Activated CD4-positive, CD25-positive, alpha-beta regulatory T cell treated with anti-CD3 and anti-CD28 coated beads, Interleukin-2, amount 50 U/mL, for 24 hours (primary cell): ENCODE measurements at regions not wholly inside any gene's neighbourhood (a gene's known extent, or its start where the extent isn't known, plus 50 kb on each side); places are given as distances from the start of the nearest gene placed in this dataset.
A peak's percentile ranks its signal among the peaks of the same experiment; 100 is the strongest.
"Not testable (repeated sequence)": the region's sequence is repeated elsewhere in the genome, so short reads cannot be mapped to it uniquely, and the experiment has no call there.

Experiments used
- ATAC-seq, 2 donors: fragments of 150-1000 bp; cut with Tn5 transposase; one replicate each; pipeline ENCODE4 v1.10.0; 2021; ENCODE audit warnings: mild to moderate bottlenecking in 1 of 2, moderate library complexity in 1 of 2

DNA sequence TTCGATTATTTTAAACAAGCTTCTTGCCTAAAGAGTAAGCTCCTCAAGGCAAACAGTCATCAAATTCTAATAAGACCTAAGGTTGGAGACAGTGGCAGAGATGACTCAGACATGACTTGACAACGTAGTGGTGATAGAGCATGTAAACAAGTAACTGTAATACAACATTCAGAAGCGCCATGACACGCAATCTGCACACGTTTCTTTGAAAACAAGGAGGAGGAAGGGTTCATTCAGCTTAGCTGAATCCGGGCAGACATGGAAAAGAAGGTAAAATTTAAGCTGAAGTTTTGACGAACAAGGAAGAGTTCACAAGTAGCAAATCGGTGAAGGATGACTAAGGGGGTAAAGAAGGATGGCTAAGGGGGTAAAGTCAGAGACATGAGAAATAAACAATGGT, 152.4 kb upstream of the ZC3H12C start:
- peak; percentile 61 to 79 for ATAC-seq

DNA sequence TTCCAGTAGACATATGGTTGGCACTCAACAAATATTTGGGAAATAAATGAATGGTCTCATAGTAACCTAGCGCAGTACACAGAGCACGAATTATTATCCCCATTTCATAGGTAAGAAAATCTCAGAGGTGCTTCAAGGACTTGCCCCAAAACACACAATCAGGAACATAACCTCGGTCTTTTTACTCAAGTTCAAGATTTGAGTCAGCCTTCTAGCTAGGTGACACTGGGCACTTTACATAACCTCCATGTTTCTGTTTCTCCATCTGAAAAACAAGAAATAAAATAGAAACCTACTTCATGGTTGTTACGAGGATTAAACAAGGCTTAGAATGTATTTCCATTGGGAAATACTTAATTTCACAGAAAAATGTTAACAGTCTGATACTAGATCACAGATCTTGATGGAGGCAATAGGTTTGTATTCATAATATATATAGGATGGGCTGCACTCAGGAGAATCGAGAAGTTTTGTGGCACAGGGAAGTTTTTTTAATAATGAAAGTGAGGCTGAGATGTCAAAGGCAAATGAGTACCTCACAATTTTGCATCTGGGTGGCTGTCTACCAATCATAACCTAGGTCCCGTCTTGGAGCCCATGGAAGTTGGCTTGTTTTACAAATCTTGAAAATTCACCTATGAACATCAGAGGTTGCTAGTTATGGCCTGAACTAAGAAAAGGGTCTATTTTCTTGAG, 147.4 kb upstream of the ZC3H12C start:
- peak; percentile 12 to 36 for ATAC-seq

DNA sequence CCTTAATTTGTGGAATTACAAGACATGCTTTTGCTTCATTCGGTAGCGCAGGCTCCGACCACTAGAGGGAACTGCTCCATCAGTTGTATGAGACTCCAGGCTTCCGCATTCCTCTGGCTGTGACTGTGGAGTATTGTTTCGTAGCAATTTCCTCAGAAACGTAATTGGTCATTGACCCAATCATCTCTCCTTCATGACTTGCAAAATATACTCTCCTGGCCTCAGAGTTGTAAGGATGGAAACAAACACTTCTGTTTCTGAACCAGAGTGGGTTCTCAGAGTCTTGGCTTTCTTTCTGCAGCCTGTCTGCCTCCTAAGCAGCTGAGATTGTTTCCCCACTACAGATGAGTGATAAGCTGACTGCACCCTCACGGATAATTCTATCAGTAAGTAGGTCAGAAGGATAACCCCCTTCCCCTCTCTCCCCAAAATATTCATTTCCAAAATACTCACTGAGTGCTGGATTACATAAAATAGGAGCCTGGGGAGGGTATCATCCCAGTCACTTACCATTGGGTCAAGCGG, 146.8 kb upstream of the ZC3H12C start:
- peak; percentile 83 to 87 for ATAC-seq

DNA sequence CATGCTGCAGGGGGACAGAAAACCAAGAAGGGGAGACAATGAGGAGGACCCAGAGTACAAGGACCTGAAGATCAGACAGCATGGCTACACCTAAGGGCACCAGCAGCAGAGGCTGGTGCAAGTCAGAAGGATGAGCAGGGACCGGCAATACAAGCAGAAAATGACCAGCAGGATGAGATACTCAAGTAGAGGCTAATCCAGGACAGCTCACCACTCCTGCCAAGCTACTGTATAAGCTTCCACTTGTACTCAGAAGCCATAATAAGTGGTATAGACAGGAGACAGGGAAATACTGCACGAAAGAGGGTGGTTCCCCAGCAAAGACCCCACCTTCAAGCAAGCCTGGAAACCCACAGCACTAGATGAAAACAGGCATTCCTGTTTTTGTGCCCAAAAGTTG, 138.7 kb upstream of the ZC3H12C start:
- no peak for ATAC-seq

DNA sequence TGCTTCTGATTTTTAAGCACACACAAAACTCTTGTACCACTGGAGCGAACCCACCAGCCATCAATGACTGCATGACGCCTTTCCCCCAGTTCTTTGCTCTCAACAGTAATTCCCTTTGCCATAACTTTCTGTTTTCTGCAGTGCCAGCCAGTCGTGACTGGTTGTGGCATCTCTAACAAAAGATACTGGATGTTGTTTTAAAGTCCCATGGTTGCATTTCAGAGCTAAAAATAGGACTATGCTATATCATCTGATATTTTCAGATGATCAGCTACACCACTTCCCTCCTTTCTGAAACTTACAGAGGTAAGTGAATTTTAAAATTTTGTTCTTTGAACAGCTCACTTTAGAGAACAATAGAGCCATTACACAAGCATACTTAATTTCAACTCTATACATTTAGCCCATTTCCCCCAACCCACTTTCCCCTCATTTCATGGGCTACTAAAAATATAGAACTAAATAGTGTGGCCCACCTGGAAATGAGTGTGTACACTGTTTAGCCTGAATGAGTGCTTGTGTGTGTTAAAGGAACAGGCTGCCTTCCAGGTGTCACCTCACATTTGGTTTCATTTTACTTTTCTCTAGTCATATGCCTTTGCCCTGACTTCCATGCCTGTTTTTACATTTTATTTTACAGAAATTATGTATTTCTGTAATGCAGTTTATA, 136.9 kb upstream of the ZC3H12C start:
- peak in 1 of 2 donors; percentile 30 for ATAC-seq

DNA sequence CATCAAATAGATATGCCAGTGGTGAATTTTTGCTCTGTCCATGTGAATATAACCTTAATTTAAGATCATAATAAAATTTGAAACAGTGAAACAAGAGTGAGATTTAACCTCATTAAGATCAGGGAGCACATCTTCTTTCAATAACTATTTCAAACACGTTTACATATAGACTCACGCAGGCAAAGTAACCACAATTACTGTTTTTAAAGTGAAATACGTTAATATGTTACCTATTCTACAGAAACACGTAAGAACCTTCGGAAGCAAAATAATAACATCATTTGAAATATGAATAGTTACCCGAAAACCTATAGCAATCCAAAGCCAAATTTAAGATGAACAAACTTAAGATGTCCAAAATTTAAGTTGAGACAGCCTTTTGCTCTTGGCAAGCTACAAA, 136.2 kb upstream of the ZC3H12C start:
- ATAC-seq = no peak

DNA sequence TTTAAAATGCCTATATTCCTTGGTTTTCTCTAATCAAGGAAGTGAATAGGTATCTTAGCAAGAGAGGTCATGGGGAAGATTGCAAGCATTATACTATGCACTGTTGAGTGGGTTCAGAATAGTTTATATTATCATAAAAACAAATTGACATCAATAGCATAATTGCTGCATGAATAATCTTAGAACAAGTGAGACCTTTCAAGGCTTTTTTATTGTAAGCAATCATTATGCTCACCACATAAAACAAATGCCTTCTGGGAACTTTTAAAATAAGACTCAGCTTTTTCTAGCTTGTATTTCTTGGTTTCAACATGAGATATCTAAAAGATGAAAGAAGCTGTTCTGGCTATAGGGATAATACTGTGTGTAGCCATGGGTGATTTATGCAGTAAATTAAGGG, 135.6 kb upstream of the ZC3H12C start:
- ATAC-seq = no peak

DNA sequence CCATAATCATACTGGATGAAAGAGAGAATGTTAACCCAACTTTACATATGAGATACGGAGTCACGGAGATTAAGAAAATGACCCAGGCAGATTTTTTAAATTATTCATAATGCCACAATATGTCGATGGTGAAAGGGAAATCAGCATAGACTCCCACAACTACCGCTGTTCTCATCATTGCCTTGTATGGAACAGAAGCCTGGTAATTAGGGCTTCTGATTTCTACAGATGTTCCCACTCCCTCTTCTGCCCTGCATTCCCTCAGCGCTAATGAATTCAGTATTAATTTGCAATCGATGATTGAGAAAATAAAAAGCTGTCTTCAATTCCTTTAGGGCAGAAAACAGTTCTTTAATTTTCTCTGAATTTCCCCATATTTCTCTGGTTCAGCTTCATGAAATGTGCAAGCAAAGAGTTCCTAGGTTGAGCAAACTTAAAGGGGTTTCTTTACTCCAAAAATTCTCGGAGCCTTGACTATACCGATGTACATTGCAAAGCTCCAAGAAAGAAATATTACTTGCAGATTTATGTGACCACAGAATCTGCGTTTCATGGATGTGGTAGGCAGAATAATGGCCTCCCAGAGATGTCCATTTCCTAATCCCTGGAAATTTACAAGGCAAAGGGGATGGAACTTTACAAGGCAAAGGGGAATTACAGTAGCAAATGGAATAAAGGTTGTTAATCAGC, 134.9 kb upstream of the ZC3H12C start:
- ATAC-seq = no peak

DNA sequence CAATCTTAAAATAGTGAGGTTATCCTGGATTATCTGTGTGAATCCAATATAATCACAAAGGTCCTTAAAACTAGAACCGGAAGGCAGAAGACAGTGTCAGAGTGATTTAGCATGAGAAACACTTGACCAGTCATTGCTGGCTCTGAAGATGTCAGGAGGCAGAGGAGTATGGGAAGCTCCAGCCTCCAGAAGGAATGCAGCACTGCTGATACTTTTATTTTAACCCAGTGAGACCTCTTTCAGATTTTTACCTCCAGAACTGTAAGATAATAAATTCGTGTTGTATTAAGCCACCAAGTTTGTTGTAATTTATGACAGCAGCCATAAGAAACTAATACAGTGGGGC, 134.4 kb upstream of the ZC3H12C start:
- no peak for ATAC-seq

DNA sequence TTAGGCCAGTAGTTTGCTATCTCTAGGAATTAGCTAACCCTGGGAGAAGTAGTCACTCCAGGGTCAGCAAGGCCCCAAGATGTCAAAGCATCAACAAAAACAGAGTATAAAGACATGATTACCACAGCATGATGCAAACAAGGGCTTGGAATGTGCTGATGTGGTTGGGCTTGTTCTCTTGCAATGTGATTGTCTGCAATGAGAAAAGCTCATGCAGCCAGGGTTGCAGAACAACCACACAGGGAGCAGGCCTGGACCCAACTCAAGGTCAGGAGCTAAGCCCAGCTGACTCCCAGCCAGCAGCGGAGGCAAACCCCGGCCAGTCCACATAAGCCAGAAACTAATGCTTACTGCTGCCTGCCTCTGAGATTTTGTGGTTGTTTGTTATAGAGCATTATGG, 132.4 kb upstream of the ZC3H12C start:
- no peak for ATAC-seq

- ATAC-seq = no peak
Observed at GRCh38 chr11:109961261-109961660, 131.9 kb upstream of the ZC3H12C start.

DNA sequence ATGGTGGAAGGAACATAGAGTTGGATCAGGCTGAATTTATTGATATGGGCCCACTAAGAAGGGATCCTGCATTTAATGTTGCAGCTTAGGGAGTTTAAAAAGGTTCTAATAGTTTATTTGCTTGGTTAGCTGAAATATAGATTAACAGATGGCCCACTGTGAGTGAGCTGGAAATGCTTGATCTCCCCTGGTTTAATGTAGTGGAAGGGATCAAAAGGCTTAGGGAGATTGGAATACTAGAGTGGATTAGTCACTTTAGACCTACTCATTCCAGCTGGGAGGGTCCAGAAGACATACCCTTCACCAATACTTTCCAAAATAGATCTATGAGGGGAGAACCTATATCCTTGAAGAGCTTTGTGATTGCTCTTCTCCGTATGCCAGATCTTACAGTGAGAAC, 130.1 kb upstream of the ZC3H12C start:
- no peak for ATAC-seq

DNA sequence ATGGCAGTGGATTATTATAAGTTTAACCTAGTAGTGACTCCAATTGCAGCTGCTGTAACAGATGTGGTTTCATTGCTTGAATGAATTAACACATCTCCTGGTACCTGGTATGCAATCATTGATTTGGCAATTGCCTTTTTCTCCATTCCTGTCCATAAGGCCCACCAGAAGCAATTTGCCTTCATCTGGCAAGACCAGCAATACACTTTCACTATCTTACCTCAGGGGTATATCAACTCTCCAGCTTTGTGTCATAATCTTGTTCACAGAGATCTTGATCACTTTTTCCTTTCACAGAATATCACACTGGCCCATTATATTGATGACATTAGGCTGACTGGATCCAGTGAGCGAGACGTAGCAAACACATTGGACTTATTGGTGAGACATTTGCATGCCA, 128.7 kb upstream of the ZC3H12C start:
- no peak for ATAC-seq

GRCh38 chr11:109965445-109965844, 127.7 kb upstream of the ZC3H12C start:
- ATAC-seq = not testable (repeated sequence)

- not testable (repeated sequence) for ATAC-seq
Observed at GRCh38 chr11:109965926-109966325, 127.3 kb upstream of the ZC3H12C start.

GRCh38 chr11:109967136-109967535, 126.1 kb upstream of the ZC3H12C start:
- ATAC-seq = not testable (repeated sequence)

DNA sequence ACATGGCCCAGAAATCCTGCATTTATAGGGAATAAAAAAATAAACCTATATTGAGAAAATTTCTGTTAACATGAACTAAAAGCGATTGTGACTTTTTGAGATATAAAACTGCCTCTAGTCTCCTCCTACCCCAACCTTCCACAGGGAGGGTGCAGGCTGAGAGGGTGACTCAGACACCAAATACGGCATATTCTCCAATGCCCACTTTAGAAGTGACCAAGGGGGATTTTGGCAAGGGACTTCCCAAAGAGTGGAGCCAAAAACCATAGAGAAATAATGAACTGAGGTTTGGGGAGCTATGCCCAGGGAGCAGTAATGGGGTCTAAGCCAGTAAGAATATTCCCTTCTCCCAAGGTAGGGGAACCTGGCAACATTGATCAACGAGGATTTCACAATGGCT, 124.9 kb upstream of the ZC3H12C start:
- no peak for ATAC-seq

GRCh38 chr11:109968781-109969180, 124.4 kb upstream of the ZC3H12C start:
- no peak for ATAC-seq

DNA sequence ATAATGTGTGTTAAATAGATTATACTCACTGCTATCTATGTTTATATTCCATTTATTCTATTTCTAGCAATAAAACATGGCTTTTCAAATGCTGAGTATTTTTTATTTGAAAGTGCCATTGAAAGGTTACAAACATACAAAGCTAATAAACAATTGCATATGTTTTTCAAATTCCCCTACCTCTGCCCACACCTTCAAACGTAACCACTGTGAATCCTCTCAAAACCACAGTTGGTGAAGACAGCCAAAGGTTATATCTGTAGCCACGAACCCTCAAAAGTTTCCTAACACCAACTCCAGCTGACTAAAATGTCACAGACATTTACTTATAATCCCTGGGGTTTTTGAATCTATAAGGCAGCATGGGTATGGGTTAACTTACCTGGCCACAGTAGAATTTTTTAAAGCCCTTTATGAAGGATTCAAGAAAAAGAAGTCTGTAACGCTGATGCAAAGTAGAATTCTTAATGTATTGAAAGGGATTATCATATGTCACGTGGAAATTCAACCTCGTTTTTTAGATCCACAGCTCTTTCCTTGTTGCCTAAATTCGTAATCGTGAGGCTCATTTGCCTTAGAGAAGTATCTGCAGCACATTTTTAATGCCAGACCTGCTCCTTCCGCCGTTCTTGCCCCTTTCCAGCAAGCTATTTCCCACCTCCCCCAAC, 122.5 kb upstream of the ZC3H12C start:
- ATAC-seq = peak in 1 of 2 donors; percentile 59

GRCh38 chr11:109971184-109971523, 122.0 kb upstream of the ZC3H12C start:
- ATAC-seq = no peak

GRCh38 chr11:109972181-109972715, 120.9 kb upstream of the ZC3H12C start:
- no peak for ATAC-seq

GRCh38 chr11:109972939-109973338, 120.3 kb upstream of the ZC3H12C start:
- ATAC-seq = no peak

GRCh38 chr11:109973486-109973885, 119.7 kb upstream of the ZC3H12C start:
- no peak for ATAC-seq
